Fibroblast of mammary gland (primary cell): ENCODE measurements at regions not wholly inside any gene's neighbourhood (a gene's known extent, or its start where the extent isn't known, plus 50 kb on each side); places are given as distances from the start of the nearest gene placed in this dataset.

Source experiments
- DNase-seq: peaks from one replicate; pipeline ENCODE4 v3.0.0-alpha.2; 2010; ENCODE audit warnings: low read depth
- H3K4me3 ChIP-seq: 2 replicates; pipeline ENCODE4 v1.5.1; 2011; ENCODE audit warnings: low read depth, mild to moderate bottlenecking, low read length, moderate library complexity; ENCODE audit not compliant: control insufficient read depth
- TF ChIP-seq, protein P1 (sequence below): conservative IDR thresholded peaks from 2 replicates; pipeline ENCODE4 v1.5.1; 2011; ENCODE audit warnings: low read depth, low read length, inconsistent platforms; ENCODE audit not compliant: control insufficient read depth, insufficient read depth

DNA sequence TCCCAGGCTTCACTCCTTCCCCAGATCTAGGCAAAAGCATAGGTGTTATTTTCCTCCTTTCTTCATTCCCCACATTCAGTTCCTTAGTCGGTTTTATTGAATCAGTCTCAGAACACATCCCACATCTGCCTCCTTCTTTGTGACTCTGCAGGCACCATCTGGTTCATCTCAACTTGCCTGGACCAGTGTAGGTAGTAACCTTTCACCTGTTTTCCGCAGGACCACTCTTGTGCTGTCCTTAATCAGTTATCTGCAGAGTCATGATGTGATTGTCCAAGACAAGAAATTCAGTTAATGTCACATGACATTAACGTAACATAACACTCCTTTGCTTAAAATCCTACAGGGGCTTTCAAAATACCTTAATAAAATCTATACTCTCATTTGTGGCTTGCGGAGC is 174.6 kb downstream of the CHRM3 start:
- TF ChIP-seq, protein P1, sequence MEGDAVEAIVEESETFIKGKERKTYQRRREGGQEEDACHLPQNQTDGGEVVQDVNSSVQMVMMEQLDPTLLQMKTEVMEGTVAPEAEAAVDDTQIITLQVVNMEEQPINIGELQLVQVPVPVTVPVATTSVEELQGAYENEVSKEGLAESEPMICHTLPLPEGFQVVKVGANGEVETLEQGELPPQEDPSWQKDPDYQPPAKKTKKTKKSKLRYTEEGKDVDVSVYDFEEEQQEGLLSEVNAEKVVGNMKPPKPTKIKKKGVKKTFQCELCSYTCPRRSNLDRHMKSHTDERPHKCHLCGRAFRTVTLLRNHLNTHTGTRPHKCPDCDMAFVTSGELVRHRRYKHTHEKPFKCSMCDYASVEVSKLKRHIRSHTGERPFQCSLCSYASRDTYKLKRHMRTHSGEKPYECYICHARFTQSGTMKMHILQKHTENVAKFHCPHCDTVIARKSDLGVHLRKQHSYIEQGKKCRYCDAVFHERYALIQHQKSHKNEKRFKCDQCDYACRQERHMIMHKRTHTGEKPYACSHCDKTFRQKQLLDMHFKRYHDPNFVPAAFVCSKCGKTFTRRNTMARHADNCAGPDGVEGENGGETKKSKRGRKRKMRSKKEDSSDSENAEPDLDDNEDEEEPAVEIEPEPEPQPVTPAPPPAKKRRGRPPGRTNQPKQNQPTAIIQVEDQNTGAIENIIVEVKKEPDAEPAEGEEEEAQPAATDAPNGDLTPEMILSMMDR: no peak
- DNase-seq: no peak
- H3K4me3 ChIP-seq: no peak overlapping the region

DNA sequence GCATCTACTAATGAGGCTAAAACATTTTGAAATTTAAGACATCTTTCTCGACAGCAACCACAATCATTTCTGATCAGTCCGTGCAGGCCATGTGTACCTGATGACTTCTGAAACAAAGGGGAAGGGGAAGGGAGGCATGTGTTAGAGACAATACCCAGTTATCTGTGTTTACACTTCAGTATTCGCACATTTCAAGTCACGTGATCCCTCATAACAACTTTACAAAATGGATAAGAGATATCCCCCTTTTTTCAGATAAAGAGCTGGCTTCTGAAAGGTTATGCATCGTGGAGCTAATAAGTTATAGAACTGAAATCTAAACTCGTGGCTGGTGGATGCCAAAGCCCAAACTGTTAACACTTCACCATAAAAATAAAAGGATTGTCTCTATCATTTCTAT is 175.7 kb downstream of the CHRM3 start:
- DNase-seq: no peak
- TF ChIP-seq, protein P1: no peak
- H3K4me3 ChIP-seq: no peak overlapping the region

GRCh38 chr1:239563681-239564080 is 177.3 kb downstream of the CHRM3 start:
- no peak overlapping the region for H3K4me3 ChIP-seq
- no peak for DNase-seq
- TF ChIP-seq, protein P1: no peak

DNA sequence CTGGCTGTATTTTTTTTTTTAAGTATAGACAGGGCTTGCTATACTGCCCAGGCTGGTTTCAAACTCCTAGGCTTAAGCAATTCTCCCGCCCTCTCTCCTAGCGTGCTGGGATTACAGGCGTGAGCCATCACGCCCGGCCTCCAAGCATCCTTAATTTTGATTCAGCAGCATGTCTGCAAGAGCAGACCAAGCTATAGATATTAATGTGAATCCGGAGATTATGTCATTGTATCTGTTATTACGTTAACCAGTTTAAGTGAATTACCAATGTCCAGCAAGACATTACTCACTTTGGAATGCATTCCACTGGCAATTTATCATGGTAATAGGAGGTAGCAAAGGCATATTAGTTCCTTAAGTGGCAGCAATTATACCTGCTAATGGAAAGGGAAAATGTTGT is 179.7 kb downstream of the CHRM3 start:
- TF ChIP-seq, protein P1: no peak
- no peak for DNase-seq
- no peak overlapping the region for H3K4me3 ChIP-seq

- DNase-seq: no peak
- no peak overlapping the region for H3K4me3 ChIP-seq
- TF ChIP-seq, protein P1: no peak
Observed at GRCh38 chr1:239570878-239571277, 184.5 kb downstream of the CHRM3 start.

- TF ChIP-seq, protein P1: no peak
- DNase-seq: no peak
- H3K4me3 ChIP-seq: no peak overlapping the region
Observed at GRCh38 chr1:239572183-239572582, 185.8 kb downstream of the CHRM3 start.

GRCh38 chr1:239574112-239574511 is 187.7 kb downstream of the CHRM3 start:
- no peak overlapping the region for H3K4me3 ChIP-seq
- DNase-seq: no peak
- TF ChIP-seq, protein P1: no peak
